GM18907 (cell line): ENCODE measurements at regions not wholly inside any gene's neighbourhood (a gene's known extent, or its start where the extent isn't known, plus 50 kb on each side); places are given as distances from the start of the nearest gene placed in this dataset.

ENCODE experiments used
- ATAC-seq: cut with Tn5 transposase; IDR thresholded peaks from one replicate; pipeline ENCODE4 v1.9.1; 2021; ENCODE audit warnings: mild to moderate bottlenecking, moderate library complexity; ENCODE audit not compliant: unreplicated experiment

DNA sequence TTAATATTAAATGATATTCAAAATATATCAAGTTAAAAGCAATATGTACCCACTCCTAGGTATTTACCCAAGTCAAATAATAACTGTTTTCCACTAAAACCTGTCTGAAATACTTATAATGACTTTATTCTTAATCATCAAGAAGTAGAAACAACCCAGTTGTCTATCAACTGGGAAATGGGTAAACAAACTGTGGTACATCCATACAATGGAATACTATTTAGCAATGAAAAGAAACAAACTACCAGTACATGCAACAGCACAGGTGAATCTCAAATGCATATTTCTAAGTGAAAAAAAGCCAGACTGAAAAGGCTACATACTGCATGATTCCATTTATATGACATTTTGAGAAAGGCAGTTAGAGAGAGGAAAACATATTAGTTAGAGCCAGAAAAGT, 559.9 kb downstream of the MBD2 start:
- no peak for ATAC-seq

DNA sequence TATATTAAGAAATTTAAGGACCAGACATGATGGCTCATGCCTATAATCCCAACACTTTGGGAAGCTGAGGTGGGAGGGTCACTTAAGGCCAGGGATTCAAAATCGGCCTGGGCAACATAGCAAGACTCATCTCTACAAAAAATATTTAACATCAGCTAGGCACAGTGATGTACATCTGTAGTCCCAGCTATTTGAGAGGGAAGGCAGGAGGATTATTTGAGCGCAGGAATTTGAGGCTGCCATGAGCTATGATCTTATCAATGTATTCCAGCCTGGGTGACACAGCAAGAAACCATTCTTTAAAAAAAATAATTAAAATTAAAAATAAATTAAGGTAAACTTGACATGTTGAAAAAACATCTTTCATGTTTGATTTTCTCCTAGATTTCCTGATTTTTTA, 564.2 kb downstream of the MBD2 start:
- ATAC-seq: no peak

- ATAC-seq: no peak
These were observed 567.2 kb downstream of the MBD2 start for GRCh38 chr18:53657257-53657656.

DNA sequence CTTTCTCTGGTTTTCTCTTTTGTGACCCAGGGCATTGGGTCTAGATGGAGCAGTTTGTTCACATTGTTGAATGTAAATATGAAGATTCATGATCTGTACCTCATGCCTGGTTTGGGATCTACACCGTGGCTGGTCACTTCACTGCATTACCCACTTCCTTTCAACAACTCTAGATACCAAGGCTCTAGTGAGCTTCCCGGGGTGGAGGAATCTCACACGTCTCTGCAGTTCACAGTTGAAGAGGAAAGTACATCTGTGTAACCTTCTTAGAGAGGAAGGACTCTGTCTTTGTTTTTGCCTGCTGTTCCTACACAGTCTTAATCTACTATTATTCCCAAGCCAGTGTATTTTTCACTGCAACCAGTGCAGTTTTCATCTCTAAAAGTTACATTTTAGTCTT, 574.8 kb downstream of the MBD2 start:
- ATAC-seq: no peak

DNA sequence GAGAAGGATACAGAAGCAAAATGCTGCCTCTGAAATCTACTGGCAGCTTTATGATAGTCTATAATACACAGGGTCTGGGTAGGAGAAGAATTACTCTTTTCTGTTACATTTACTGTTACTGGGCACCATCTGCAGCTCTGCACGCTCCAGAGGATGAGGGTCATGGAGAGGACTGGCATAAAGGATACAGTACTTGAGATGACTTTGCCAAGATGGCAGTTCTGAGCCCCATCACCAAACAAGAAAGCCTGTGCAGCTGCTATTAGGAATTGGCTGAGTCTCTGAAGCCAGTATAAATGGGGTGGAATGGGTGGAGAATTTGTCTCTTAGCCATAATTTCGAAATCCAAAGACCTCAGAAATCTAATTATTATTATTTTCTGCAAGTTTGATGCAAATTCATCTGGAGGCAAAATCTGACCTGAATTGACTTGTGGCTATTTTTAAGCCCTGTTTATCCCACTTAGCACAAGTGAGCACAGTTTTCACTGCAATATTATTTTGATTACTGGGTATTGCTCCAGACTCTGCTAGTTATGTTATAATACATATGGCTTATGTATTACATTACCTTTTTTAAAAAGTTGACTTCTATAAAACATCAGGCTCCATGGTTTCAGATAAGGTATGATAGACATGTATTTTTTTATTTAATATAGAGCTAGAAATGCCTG, 579.5 kb downstream of the MBD2 start:
- ATAC-seq: no peak

DNA sequence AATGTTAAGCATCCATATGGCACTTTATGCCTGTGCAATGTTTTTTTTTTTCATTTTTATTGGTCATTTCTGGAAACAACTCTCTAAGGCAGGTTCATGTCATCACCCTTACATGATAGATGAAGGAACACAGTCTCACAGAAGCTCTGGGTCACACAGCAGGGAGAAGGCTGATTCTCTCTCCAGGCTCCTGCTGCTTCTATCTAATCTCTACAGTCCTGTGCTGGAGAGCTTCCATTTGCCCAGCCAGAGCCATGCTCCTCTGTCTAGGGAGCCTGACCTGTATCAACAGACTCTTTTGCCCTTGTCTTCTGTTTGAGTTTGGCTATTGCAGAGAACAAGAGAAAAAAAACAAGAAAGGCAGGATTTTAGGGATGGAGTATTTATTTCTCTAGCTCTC, 584.8 kb downstream of the MBD2 start:
- ATAC-seq: no peak

DNA sequence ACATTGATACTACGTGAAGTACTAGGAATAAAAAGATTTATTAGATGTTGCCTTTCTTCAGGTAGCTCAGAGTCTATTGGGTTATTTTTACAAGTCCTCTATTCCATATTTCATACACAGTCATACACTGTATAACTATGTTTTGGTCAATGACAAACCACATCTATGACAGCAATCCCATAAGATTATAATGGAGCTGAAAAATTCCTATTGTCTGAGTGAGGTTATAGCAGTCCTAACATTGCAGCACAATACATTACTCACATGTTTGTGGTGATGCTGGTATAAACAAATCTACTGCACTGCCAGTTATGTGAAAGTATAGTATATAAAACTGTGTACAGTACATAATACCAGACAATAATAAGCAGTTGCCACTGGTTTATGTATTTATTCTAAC, 595.1 kb downstream of the MBD2 start:
- ATAC-seq: no peak

GRCh38 chr18:53625997-53626599, 598.4 kb downstream of the MBD2 start:
- ATAC-seq: no peak

- ATAC-seq: no peak
These were observed 613.5 kb downstream of the MBD2 start for GRCh38 chr18:53610957-53611356.

- ATAC-seq: no peak
These were observed 617.7 kb downstream of the MBD2 start for GRCh38 chr18:53606792-53607191.

DNA sequence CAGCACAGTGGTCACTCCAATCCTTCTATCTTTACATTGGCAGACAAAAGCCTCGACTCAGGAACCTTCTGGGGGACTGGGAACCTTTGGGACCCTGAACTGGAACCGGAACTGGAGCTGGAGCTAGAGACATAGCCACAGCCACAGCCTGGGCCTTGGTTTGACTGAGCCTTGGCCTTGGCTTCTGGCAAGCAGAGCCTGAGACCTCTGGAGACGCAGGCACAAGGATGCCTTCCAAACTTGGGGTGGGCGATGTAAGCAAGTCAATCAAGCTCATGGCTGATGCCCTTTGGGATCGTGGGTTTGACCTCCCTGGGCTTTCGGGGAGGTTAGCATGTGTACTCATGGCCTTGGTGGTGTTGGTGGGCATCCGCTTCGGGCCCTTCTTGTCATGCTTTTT, 619.3 kb downstream of the MBD2 start:
- no peak for ATAC-seq

GRCh38 chr18:53603276-53603675, 621.2 kb downstream of the MBD2 start:
- no peak for ATAC-seq

GRCh38 chr18:53601344-53601743, 623.1 kb downstream of the MBD2 start:
- ATAC-seq: no peak

- no peak for ATAC-seq
These were observed 637.5 kb downstream of the MBD2 start for GRCh38 chr18:53586923-53587322.
